T-helper 2 cell treated with Interferon-gamma antibody and Interleukin-4, amounts not matched to agents 100 ng/mL and 5 ng/mL, for 36 hours (primary cell): ENCODE measurements at regions not wholly inside any gene's neighbourhood (a gene's known extent, or its start where the extent isn't known, plus 50 kb on each side); places are given as distances from the start of the nearest gene placed in this dataset.
"Not testable (repeated sequence)": the region's sequence is repeated elsewhere in the genome, so short reads cannot be mapped to it uniquely, and the experiment has no call there.

ENCODE experiments used
- intact Hi-C: fragments of 100-400 bp; cut with micrococcal nuclease; formaldehyde crosslinking; loops from one replicate; pipeline ENCODE4 v1.15.1; 2023

GRCh38 chrX:552496-552895 is 78.1 kb upstream of the SHOX start:
- intact Hi-C loops = no loop called here

- intact Hi-C loops = no loop called here
Observed at GRCh38 chrX:554271-554670, 76.3 kb upstream of the SHOX start.

GRCh38 chrX:555725-556666 is 74.6 kb upstream of the SHOX start:
- intact Hi-C loops = no loop called here

GRCh38 chrX:557601-558000 is 73.0 kb upstream of the SHOX start:
- intact Hi-C loops = not testable (repeated sequence)

GRCh38 chrX:559282-559681 is 71.3 kb upstream of the SHOX start:
- intact Hi-C loops = not testable (repeated sequence)

- intact Hi-C loops = no loop called here
Observed at GRCh38 chrX:567891-568290, 62.7 kb upstream of the SHOX start.

GRCh38 chrX:568311-568710 is 62.3 kb upstream of the SHOX start:
- intact Hi-C loops = no loop called here

- intact Hi-C loops = loop anchor here (5.0 kb wide), 2 partner anchors 340 to 585 kb away; no protein-coding TSS in a partner anchor
Observed at GRCh38 chrX:572538-573124, 58.0 kb upstream of the SHOX start.

- intact Hi-C loops = loop anchor here (5.0 kb wide), 2 partner anchors 338 to 583 kb away; no protein-coding TSS in a partner anchor
Observed at GRCh38 chrX:574251-574650, 56.3 kb upstream of the SHOX start.

GRCh38 chrX:574830-575229 is 55.8 kb upstream of the SHOX start:
- intact Hi-C loops = loop anchor here (5.0 kb wide), 2 partner anchors 337 to 582 kb away; no protein-coding TSS in a partner anchor

- intact Hi-C loops = no loop called here
Observed at GRCh38 chrX:576904-577560, 53.6 kb upstream of the SHOX start.

GRCh38 chrX:578531-578930 is 52.1 kb upstream of the SHOX start:
- intact Hi-C loops = no loop called here

- intact Hi-C loops = no loop called here
Observed at GRCh38 chrX:580030-580429, 50.6 kb upstream of the SHOX start.
